ENCODE measurements at regions not wholly inside any gene's neighbourhood (a gene's known extent, or its start where the extent isn't known, plus 50 kb on each side); places are given as distances from the start of the nearest gene placed in this dataset.

- DNase-seq (ENCODE audit: low read depth), result no peak
Measured at GRCh38 chr15:38888701-38889221, 324.1 kb upstream of the RASGRP1 start.

GRCh38 chr15:38890194-38890593 lies 325.6 kb upstream of the RASGRP1 start:
- no peak for DNase-seq (ENCODE audit: low read depth)

GRCh38 chr15:38893925-38894242 lies 329.3 kb upstream of the RASGRP1 start:
- no peak for DNase-seq (ENCODE audit: low read depth)

- DNase-seq (ENCODE audit: low read depth), result peak; percentile 97
Measured at GRCh38 chr15:38894243-38894948, 329.8 kb upstream of the RASGRP1 start.

- DNase-seq (ENCODE audit: low read depth), result peak; percentile 47
Measured at GRCh38 chr15:38895326-38896255, 331.0 kb upstream of the RASGRP1 start.

- no peak for DNase-seq (ENCODE audit: low read depth)
Measured at GRCh38 chr15:38896647-38897046, 332.0 kb upstream of the RASGRP1 start.

GRCh38 chr15:38897551-38897950 lies 332.9 kb upstream of the RASGRP1 start:
- DNase-seq (ENCODE audit: low read depth), result no peak

- no peak for DNase-seq (ENCODE audit: low read depth)
Measured at GRCh38 chr15:38898236-38898635, 333.6 kb upstream of the RASGRP1 start.

GRCh38 chr15:38899300-38899699 lies 334.7 kb upstream of the RASGRP1 start:
- no peak for DNase-seq (ENCODE audit: low read depth)

GRCh38 chr15:38904298-38904697 lies 339.7 kb upstream of the RASGRP1 start:
- DNase-seq (ENCODE audit: low read depth), result no peak

- no peak for DNase-seq (ENCODE audit: low read depth)
Measured at GRCh38 chr15:38905632-38906031, 341.0 kb upstream of the RASGRP1 start.

GRCh38 chr15:38920966-38921365 lies 356.4 kb upstream of the RASGRP1 start:
- DNase-seq (ENCODE audit: low read depth), result no peak

GRCh38 chr15:38921471-38921870 lies 356.9 kb upstream of the RASGRP1 start:
- DNase-seq (ENCODE audit: low read depth), result no peak

GRCh38 chr15:38928431-38928830 lies 363.8 kb upstream of the RASGRP1 start:
- no peak for DNase-seq (ENCODE audit: low read depth)

- DNase-seq (ENCODE audit: low read depth), result peak; percentile 15
Measured at GRCh38 chr15:38930851-38931572, 366.4 kb upstream of the RASGRP1 start.

GRCh38 chr15:38941399-38941953 lies 376.9 kb upstream of the RASGRP1 start:
- DNase-seq (ENCODE audit: low read depth), result no peak

- no peak for DNase-seq (ENCODE audit: low read depth)
Measured at GRCh38 chr15:38944536-38944935, 379.9 kb upstream of the RASGRP1 start.

GRCh38 chr15:38945551-38946298 lies 381.1 kb upstream of the RASGRP1 start:
- no peak for DNase-seq (ENCODE audit: low read depth)

GRCh38 chr15:38954090-38954489 lies 389.5 kb upstream of the RASGRP1 start:
- no peak for DNase-seq (ENCODE audit: low read depth)

- DNase-seq (ENCODE audit: low read depth), result no peak
Measured at GRCh38 chr15:38961456-38961855, 396.8 kb upstream of the RASGRP1 start.

- no peak for DNase-seq (ENCODE audit: low read depth)
Measured at GRCh38 chr15:38961931-38962330, 397.3 kb upstream of the RASGRP1 start.

All from GM04503 (cell line).